ENCODE measurements at regions not wholly inside any gene's neighbourhood (a gene's known extent, or its start where the extent isn't known, plus 50 kb on each side); places are given as distances from the start of the nearest gene placed in this dataset.

DNA sequence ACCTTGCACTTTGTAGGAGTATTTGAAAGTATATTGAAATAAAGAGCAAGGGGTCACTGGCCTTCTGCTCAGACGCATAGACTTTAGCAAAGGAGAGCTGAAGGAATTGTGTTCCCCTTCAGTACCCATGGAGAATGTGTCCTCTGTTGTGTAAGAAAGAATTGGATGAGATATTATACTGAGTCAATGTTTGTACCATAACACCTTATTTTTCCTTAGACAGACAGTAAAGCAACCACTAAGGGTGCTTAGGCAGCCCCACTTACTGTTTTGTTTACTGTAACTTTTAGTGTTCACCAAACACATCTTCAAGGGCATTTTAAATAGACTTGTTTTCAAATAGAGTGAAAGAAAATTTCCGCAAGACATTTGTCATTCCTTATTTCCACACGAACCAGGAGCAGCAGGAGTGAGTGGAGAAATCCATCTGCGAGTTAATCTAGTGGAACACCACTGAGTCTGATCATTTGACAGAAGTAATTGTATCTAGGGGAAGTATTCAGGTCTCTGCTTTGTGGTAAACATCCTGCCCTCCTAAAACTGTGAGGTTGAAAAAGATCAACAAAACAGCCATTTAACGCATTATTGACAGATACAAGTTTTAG is 89.5 kb downstream of the SLIT2 start:
- TF ChIP-seq, protein P1, sequence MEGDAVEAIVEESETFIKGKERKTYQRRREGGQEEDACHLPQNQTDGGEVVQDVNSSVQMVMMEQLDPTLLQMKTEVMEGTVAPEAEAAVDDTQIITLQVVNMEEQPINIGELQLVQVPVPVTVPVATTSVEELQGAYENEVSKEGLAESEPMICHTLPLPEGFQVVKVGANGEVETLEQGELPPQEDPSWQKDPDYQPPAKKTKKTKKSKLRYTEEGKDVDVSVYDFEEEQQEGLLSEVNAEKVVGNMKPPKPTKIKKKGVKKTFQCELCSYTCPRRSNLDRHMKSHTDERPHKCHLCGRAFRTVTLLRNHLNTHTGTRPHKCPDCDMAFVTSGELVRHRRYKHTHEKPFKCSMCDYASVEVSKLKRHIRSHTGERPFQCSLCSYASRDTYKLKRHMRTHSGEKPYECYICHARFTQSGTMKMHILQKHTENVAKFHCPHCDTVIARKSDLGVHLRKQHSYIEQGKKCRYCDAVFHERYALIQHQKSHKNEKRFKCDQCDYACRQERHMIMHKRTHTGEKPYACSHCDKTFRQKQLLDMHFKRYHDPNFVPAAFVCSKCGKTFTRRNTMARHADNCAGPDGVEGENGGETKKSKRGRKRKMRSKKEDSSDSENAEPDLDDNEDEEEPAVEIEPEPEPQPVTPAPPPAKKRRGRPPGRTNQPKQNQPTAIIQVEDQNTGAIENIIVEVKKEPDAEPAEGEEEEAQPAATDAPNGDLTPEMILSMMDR (IDR thresholded peaks at IDR 0.05; ENCODE audit: borderline replicate concordance, extremely low read depth, low read length, poor library complexity, severe bottlenecking), result no peak
- TF ChIP-seq EZH2 (IDR thresholded peaks at IDR 0.05; ENCODE audit: borderline replicate concordance, low read depth, low read length, severe bottlenecking), result no peak

Data from DND-41 (cell line).